Stimulated activated naive B cell treated with anti-CD40 and anti-IgM and Interleukin-4, amounts not matched to agents 10 μg/mL and 1 μg/mL and 100 μg/mL, for 72 hours (primary cell): ENCODE measurements at regions not wholly inside any gene's neighbourhood (a gene's known extent, or its start where the extent isn't known, plus 50 kb on each side); places are given as distances from the start of the nearest gene placed in this dataset.
"Not testable (repeated sequence)": the region's sequence is repeated elsewhere in the genome, so short reads cannot be mapped to it uniquely, and the experiment has no call there.

Experiments
- ATAC-seq, 2 donors: fragments of 150-1000 bp; cut with Tn5 transposase; replicated peaks; 2 replicates each; pipeline ENCODE4 v1.10.0; 2021; ENCODE audit warnings: moderate library complexity in 1 of 2
- DNase-seq: peaks from one replicate; pipeline ENCODE4 v3.0.0; 2021
- H3K27ac Mint-ChIP-seq: one replicate; pipeline ENCODE4 v1.8.0; 2022; ENCODE audit warnings: mild to moderate bottlenecking, mixed read lengths
- H3K27me3 Mint-ChIP-seq, 2 donors: one replicate each; pipeline ENCODE4 v1.8.0; 2022; ENCODE audit warnings: mixed read lengths in 2 of 2
- H3K36me3 Mint-ChIP-seq, 2 donors: one replicate each; pipeline ENCODE4 v1.8.0; 2022; ENCODE audit warnings: mixed read lengths in 2 of 2, mild to moderate bottlenecking in 1 of 2
- H3K4me1 Mint-ChIP-seq, 2 donors: one replicate each; pipeline ENCODE4 v1.8.0; 2022; ENCODE audit warnings: mixed read lengths in 2 of 2, mild to moderate bottlenecking in 1 of 2
- H3K4me3 Mint-ChIP-seq, 2 donors: one replicate each; pipeline ENCODE4 v1.8.0; 2022; ENCODE audit warnings: mild to moderate bottlenecking in 2 of 2, mixed read lengths in 2 of 2, moderate library complexity in 1 of 2
- H3K9me3 Mint-ChIP-seq, 2 donors: one replicate each; pipeline ENCODE4 v1.8.0; 2022; ENCODE audit warnings: mixed read lengths in 2 of 2, mild to moderate bottlenecking in 1 of 2

DNA sequence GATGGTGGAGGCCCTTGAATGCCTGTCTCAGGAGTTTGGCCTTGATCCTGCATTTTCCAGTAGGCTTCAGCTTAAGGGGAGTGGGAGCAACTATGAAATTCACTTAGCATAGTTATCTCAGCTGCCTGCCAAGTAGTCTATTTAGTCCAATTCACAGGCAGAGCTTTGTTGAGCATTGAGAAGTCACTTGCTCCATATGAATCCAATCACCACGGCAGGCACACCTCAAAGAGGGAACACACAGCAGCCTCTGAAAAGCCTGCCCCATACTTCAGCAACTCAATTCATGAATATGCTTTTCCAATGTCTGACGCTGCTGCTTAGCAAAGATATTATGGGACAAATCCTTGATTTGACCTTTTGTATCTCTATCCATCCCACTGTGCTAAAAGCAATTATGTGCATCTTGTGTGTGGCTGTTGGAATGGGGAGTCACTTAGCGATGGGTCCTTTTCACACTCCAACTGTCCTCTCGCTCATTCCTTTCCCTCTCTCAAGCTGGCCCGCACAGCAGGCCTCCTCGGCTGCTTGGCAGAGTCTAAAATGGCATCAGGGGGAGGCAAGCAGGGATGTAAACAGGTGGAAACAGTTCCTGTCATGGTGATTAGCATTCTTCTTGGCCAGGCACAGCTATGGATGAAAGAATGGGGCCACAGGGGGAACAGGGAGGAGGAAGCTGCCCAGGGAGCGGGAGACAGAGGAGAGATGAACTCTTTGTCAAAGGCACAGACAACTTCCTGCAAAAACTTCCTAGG is 56.0 kb upstream of the LRPPRC start:
- Mint-ChIP-seq H3K36me3 (no peaks in the 10 kb centered on the region), H3K4me3 (no peak overlapping the region), H3K27ac (no peak overlapping the region), H3K9me3 (no peaks in the 10 kb centered on the region), H3K4me1 (no peaks in the 10 kb centered on the region), H3K27me3 (peaks cover 6 to 12% of the 10 kb centered on the region in 2 donors)
- ATAC-seq (no peak), DNase-seq (no peak)

DNA sequence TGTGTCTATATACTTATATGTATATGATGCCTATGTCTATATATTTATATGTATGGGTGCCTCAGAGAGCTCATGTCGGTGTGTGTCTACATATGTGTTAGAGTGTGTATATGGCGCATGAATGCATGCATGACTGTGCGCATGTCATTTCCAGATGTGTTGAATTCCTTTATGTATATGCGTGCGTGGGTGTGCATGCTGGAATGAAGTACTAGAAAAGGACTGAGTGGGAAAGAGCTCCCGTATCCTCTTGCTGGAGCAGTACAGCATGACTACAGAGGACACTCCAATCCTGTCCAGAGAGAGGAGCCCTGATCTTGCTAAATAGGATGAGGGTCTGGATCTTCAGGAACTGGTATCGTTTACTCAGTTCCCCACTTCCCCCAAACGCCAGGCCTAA is 56.8 kb upstream of the LRPPRC start:
- Mint-ChIP-seq H3K27ac (no peak overlapping the region), H3K27me3 (peaks cover 3 to 8% of the 10 kb centered on the region in 2 donors), H3K4me1 (no peaks in the 10 kb centered on the region), H3K9me3 (no peaks in the 10 kb centered on the region), H3K4me3 (no peak overlapping the region), H3K36me3 (no peaks in the 10 kb centered on the region)
- DNase-seq (no peak), ATAC-seq (no peak)

DNA sequence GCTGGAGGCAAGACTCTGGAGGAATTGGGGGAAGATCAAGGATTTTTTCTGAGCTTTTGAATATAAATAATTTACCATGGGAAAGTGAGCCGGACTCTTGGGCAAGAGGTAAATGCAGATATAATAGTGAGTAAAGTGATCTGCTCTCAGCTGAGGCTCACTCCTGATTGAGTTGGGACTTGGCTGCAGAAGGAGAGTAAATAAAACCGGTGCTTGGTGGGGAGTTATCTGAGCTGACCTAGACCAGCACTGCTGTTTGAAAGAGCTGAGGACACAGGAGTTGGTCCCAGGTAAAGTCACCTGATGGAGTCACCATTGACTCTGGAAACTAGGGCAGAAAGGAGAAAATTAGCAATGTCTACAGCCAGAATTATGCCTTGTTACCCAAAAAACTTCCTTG is 57.3 kb upstream of the LRPPRC start:
- Mint-ChIP-seq H3K36me3 (no peaks in the 10 kb centered on the region), H3K4me1 (no peaks in the 10 kb centered on the region), H3K9me3 (no peaks in the 10 kb centered on the region), H3K4me3 (no peak overlapping the region), H3K27ac (no peak overlapping the region), H3K27me3 (peaks cover 0 to 6% of the 10 kb centered on the region in 2 donors)
- ATAC-seq (no peak), DNase-seq (no peak)

DNA sequence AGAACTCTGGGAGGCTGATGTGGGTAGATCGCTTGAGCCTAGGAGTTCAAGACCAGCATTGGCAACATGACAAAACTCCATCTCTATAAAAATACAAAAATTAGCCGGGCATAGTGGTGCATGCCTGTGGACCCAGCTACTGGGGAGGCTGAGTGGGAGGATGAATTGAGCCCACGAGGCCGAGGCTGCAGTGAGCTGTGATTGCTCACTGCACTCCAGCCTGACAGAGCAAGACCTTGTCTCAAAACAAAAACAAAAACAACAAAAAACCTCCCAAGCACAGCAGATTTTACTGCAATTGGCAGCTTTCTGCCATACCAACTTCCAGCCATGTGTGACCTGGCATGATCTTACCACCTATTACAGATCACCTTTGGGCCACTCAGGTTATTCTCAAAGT is 57.7 kb upstream of the LRPPRC start:
- Mint-ChIP-seq H3K4me1 (no peaks in the 10 kb centered on the region), H3K36me3 (no peaks in the 10 kb centered on the region), H3K4me3 (no peak overlapping the region), H3K27ac (no peak overlapping the region), H3K27me3 (peaks cover 0 to 6% of the 10 kb centered on the region in 2 donors), H3K9me3 (no peaks in the 10 kb centered on the region)
- ATAC-seq (no peak), DNase-seq (no peak)

DNA sequence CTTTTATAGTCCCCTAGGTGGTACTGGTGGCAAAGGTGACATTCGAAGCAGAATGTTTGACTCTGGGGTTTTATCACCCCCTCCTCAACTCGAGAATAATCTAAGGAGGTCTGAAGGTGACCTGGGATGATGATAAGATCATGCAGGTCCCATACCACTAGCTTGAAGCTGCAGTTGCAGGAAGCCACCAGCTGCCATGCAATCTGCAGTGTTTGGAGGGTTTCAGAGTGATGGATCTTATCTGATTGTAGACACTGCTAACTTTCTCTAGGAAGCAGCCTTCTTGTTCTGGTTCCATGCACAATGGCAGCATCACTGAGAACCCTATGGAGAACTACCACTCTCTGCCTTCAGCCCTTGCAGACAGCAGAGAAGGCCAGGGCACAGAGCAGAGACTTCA is 59.4 kb upstream of the LRPPRC start:
- DNase-seq, result no peak
- no peaks in the 10 kb centered on the region for H3K4me1 Mint-ChIP-seq
- no peak overlapping the region for H3K27ac Mint-ChIP-seq
- H3K36me3 Mint-ChIP-seq, result no peaks in the 10 kb centered on the region
- no peaks in the 10 kb centered on the region for H3K9me3 Mint-ChIP-seq
- H3K4me3 Mint-ChIP-seq, result no peak overlapping the region
- no peaks in the 10 kb centered on the region for H3K27me3 Mint-ChIP-seq
- ATAC-seq, result no peak

DNA sequence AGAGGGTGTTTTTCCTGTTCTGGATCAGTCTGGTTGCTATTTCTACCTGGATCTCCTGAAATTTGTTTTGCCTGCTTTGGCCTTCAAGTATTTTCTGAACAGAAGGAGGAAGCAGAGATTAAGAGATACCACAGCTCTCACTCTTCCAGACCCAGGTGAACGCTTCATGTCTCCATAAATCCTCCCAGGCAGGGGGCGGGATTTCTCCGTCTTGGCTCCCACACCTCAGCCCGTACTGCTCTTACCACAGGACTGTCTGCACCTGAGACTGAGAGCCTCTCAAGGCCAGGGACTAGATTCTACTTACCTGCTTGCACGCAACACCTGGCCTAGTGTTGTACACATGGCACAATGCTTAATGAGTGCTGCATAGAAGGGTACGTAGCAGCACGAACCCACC is 59.9 kb upstream of the LRPPRC start:
- no peak for ATAC-seq

DNA sequence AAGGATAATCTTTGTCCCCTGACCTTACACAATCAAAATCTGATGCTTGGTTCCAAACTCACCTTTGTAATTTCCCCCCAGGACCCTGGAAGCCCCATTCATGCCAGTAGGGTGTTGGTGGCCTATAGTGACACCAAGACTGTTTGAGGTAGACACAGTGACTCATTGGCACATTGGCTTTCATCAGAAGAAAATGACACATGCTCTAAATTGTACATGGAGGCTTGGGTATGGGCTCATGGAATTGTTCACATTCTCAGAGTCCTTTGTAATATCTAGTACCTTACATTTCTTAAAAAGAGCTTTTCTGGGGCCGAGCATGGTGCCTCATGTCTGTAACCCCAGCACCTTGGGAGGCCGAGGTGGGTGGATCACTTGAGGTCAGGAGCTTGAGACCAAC is 61.2 kb upstream of the LRPPRC start:
- Mint-ChIP-seq H3K9me3 (no peaks in the 10 kb centered on the region), H3K36me3 (no peaks in the 10 kb centered on the region), H3K4me3 (no peak overlapping the region), H3K27ac (no peak overlapping the region), H3K4me1 (no peaks in the 10 kb centered on the region), H3K27me3 (peaks cover 0 to 4% of the 10 kb centered on the region in 2 donors)
- DNase-seq, result no peak
- ATAC-seq, result no peak

More for the DNA sequence above, 59.9 kb upstream of the LRPPRC start:
- no peaks in the 10 kb centered on the region for H3K9me3 Mint-ChIP-seq
- H3K27ac Mint-ChIP-seq, result no peak overlapping the region
- H3K4me1 Mint-ChIP-seq, result no peaks in the 10 kb centered on the region
- no peak for DNase-seq
- no peaks in the 10 kb centered on the region for H3K36me3 Mint-ChIP-seq
- no peaks in the 10 kb centered on the region for H3K27me3 Mint-ChIP-seq
- no peak overlapping the region for H3K4me3 Mint-ChIP-seq

DNA sequence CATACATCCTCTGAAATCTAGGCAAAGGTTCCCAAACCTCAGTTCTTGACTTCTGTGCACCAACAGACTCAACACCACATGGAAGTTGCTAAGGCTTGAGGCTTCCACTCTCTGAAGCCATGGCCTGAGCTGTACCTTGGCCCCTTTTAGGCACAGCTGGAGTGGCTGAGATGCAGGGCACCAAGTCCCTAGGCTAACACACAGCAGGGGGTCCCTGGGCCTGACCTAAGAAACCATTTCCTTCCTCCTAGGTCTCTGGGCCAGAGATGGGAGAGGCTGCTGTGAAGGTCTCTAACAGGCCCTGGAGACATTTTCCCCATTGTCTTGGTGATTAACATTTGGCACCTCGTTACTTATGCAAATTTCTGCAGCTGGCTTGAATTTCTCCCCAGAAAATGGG is 64.5 kb upstream of the LRPPRC start:
- H3K4me3 Mint-ChIP-seq, ATAC-seq, H3K9me3 Mint-ChIP-seq, H3K36me3 Mint-ChIP-seq, DNase-seq, H3K27ac Mint-ChIP-seq, H3K4me1 Mint-ChIP-seq: not testable (repeated sequence)
- H3K27me3 Mint-ChIP-seq, result peaks cover 7 to 26% of the 10 kb centered on the region in 2 donors

DNA sequence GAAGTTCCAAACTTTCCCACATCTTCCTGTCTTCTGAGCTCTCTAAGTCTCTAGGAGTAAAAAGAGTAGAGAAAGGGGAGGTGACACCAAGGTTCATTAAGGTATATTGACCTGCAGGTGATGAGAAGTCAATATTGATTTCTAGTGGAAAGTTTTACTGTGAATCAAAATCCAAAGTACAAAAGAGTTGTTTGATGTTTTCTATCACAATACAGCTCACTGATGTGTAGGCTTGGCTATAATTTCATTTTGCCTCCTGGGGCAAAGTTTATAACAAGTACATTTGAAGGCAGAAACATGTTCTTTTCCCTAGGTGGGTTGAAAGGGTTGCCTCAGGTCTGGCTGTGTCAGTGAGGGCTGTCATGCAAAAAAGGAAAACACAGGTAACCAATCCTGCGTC is 65.2 kb upstream of the LRPPRC start:
- Mint-ChIP-seq H3K27me3 (peaks cover 7 to 26% of the 10 kb centered on the region in 2 donors), H3K4me1 (no peaks in the 10 kb centered on the region), H3K9me3 (no peaks in the 10 kb centered on the region), H3K4me3 (no peak overlapping the region), H3K36me3 (no peaks in the 10 kb centered on the region), H3K27ac (no peak overlapping the region)
- ATAC-seq, result no peak
- no peak for DNase-seq

DNA sequence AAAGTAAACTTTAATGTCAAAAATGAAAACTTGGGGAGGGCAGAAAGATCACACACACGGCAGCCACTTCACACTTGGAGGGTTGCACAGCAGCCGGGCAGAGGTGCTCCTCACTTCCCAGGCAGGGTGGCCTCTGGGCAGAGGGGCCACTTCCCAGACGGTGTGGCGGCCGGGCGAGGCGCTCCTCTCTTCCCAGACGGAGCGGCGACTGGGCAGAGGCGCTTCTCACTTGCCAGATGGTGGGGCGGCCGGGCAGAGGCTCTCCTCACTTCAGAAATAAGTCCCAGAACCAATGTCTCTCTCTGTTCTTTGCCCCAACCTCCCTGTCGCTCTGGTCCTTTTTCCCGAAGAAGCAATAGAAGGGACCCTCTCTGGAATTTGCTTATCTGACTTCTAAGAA is 65.7 kb upstream of the LRPPRC start:
- no peaks in the 10 kb centered on the region for H3K4me1 Mint-ChIP-seq
- H3K36me3 Mint-ChIP-seq, result no peaks in the 10 kb centered on the region
- peaks cover 7 to 26% of the 10 kb centered on the region in 2 donors for H3K27me3 Mint-ChIP-seq
- H3K9me3 Mint-ChIP-seq, result no peaks in the 10 kb centered on the region
- DNase-seq, result no peak
- no peak overlapping the region for H3K4me3 Mint-ChIP-seq
- ATAC-seq, result no peak
- H3K27ac Mint-ChIP-seq, result no peak overlapping the region

DNA sequence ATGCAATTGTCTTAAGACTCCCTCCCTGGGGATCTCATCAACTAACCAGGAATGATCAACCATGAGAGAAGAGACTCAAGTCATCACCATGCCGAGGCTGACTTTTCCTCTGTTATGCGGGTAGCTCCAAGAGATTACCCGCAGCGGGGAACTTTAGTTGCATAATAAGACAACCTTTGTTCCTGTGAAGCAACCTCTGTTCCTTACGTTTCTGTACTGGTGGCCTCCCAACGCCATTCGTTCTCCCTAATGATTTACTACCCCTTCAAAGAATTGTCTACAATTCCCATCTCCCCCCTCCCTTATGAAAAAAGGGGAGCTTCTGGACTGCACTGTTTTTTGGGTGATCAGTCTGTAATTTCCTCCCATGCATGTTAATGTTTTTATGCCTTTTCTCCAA is 66.1 kb upstream of the LRPPRC start:
- no peak overlapping the region for H3K4me3 Mint-ChIP-seq
- ATAC-seq, result no peak
- no peaks in the 10 kb centered on the region for H3K4me1 Mint-ChIP-seq
- H3K36me3 Mint-ChIP-seq, result no peaks in the 10 kb centered on the region
- H3K27ac Mint-ChIP-seq, result no peak overlapping the region
- no peak for DNase-seq
- peaks cover 7 to 26% of the 10 kb centered on the region in 2 donors for H3K27me3 Mint-ChIP-seq
- no peaks in the 10 kb centered on the region for H3K9me3 Mint-ChIP-seq

DNA sequence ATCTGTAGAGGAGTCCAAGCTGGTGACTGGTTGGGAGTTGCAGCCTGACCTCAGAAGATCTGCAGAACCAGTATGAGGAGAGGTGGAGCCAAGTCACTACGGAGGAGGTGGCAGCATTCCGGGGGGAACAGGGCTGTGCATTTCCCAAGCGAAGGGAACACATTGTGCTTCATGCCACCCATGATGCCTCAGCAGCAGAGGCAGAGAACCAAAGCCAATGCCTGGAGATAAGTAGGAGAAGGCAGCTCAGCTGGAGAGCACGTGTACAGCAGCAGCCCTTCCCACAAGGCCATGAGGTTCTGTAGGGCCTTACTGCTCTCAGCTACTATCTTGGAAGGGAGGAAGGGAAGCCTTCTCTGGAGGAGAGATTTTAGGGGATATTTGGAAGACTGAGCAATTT is 67.2 kb upstream of the LRPPRC start:
- H3K4me1 Mint-ChIP-seq, result no peaks in the 10 kb centered on the region
- peaks cover 7 to 26% of the 10 kb centered on the region in 2 donors for H3K27me3 Mint-ChIP-seq
- H3K36me3 Mint-ChIP-seq, result no peaks in the 10 kb centered on the region
- H3K9me3 Mint-ChIP-seq, result peaks cover 0 to 2% of the 10 kb centered on the region in 2 donors
- no peak for DNase-seq
- H3K27ac Mint-ChIP-seq, result no peak overlapping the region
- ATAC-seq, result no peak
- H3K4me3 Mint-ChIP-seq, result no peak overlapping the region

DNA sequence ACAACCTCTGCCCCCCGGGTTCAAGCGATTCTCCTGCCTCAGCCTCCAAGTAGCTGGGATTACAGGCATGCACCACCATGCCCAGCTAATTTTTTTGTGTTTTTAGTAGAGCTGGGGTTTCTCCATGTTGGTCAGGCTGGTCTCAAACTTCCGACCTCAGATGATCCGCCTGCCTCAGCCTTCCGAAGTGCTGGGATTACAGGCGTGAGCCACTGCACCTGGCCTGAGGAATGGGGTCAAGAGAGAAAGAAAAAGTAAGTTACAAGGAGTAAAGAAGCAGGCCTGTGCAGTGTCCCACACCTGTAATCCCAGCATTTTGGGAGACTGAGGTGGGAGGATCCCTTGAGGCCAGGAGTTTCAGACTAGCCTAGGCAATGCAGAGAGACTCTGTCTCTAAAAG is 68.5 kb upstream of the LRPPRC start:
- H3K4me1 Mint-ChIP-seq, H3K4me3 Mint-ChIP-seq, DNase-seq, H3K27ac Mint-ChIP-seq, H3K9me3 Mint-ChIP-seq, H3K36me3 Mint-ChIP-seq, ATAC-seq: not testable (repeated sequence)
- peaks cover 7 to 26% of the 10 kb centered on the region in 2 donors for H3K27me3 Mint-ChIP-seq

DNA sequence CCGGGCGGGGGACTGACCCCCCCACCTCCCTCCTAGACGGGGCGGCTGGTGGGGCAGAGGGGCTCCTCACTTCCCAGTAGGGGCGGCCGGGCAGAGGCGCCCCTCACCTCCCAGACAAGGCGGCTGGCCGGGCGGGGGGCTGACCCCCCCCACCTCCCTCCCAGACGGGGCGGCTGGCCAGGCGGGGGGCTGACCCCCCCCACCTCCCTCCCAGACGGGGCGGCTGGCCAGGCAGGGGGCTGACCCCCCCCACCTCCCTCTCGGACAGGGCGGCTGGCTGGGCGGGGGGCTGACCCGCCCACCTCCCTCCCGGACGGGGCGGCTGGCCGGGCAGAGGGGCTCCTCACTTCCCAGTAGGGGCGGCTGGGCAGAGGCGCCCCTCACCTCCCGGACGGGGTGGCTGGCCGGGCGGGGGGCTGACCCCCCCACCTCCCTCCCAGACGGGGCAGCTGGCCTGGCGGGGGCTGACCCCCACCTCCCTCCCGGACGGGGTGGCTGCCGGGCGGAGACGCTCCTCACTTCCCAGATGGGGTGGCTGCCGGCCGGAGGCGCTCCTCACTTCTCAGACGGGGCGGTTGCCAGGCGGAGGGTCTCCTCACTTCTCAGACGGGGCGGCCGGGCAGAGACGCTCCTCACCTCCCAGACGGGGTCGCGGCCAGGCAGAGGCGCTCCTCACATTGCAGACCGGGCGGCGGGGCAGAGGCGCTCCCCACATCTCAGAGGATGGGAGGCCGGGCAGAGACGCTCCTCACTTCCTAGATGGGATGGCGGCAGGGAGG is 71.4 kb upstream of the LRPPRC start:
- not testable (repeated sequence) for H3K4me3 Mint-ChIP-seq, H3K27ac Mint-ChIP-seq, DNase-seq, ATAC-seq, H3K36me3 Mint-ChIP-seq, H3K4me1 Mint-ChIP-seq, H3K9me3 Mint-ChIP-seq
- peaks cover 10 to 19% of the 10 kb centered on the region in 2 donors for H3K27me3 Mint-ChIP-seq

DNA sequence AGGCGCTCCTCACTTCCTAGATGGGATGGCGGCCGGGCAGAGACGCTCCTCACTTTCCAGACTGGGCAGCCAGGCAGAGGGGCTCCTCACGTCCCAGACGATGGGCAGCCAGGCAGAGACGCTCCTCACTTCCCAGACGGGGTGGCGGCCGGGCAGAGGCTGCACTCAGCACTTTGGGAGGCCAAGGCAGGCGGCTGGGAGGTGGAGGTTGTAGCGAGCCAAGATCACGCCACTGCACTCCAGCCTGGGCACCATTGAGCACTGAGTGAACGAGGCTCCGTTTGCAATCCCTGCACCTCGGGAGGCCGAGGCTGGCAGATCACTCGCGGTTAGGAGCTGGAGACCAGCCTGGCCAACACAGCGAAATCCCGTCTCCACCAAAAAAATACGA is 72.0 kb upstream of the LRPPRC start:
- not testable (repeated sequence) for H3K27ac Mint-ChIP-seq, H3K9me3 Mint-ChIP-seq, H3K4me1 Mint-ChIP-seq, H3K4me3 Mint-ChIP-seq, H3K36me3 Mint-ChIP-seq, ATAC-seq, DNase-seq
- peaks cover 9 to 16% of the 10 kb centered on the region in 2 donors for H3K27me3 Mint-ChIP-seq
